ENCODE measurements at regions not wholly inside any gene's neighbourhood (a gene's known extent, or its start where the extent isn't known, plus 50 kb on each side); places are given as distances from the start of the nearest gene placed in this dataset.
A peak's percentile ranks its signal among the peaks of the same experiment; 100 is the strongest.

DNA sequence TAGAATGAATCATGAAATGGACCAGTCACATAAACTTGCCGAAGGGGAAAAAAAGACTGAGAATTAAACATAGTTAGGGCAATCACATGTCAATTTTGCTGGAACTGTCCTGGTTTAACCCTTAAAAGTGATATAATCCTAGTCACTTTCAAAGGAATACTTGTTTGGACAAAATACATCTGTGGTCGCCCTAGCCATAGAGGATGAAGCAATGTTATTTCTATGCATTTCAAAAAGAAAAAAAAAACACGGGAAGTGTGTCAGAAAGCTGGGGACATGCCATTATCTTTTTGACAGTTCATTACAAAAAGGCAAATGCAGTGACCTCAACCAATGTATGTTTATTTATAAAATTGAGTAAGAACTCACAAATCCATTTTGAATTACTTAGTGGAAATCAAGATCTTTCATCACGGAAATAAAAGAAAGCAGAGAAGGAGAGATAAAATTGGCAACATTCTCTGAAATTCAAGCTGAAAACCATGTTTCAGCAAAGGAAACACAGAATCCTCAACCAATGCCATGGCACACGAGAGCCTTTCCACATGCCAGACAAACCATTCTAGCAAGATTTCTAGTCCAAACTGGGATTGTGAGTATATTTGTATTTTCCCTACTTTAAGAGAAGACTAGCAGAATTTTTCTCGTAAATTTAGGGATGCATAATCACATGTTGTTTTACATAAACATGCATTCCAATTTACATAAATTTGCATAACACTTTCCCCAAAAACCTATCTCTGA is 854.3 kb upstream of the ACVR2A start:
- H3K23me2 ChIP-seq (ENCODE audit: insufficient read length, low read depth, low read length, poor library complexity, severe bottlenecking), result no peaks in the 10 kb centered on the region
- TF ChIP-seq, protein P1, sequence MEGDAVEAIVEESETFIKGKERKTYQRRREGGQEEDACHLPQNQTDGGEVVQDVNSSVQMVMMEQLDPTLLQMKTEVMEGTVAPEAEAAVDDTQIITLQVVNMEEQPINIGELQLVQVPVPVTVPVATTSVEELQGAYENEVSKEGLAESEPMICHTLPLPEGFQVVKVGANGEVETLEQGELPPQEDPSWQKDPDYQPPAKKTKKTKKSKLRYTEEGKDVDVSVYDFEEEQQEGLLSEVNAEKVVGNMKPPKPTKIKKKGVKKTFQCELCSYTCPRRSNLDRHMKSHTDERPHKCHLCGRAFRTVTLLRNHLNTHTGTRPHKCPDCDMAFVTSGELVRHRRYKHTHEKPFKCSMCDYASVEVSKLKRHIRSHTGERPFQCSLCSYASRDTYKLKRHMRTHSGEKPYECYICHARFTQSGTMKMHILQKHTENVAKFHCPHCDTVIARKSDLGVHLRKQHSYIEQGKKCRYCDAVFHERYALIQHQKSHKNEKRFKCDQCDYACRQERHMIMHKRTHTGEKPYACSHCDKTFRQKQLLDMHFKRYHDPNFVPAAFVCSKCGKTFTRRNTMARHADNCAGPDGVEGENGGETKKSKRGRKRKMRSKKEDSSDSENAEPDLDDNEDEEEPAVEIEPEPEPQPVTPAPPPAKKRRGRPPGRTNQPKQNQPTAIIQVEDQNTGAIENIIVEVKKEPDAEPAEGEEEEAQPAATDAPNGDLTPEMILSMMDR (conservative IDR thresholded peaks at IDR 0.05), result no peak
- H3K4me3 Mint-ChIP-seq, result no peak overlapping the region
- H2BK15ac ChIP-seq (ENCODE audit: low read depth, low read length), result no peak overlapping the region
- no peak overlapping the region for H4K5ac ChIP-seq (ENCODE audit: insufficient read length, low read depth, low read length)
- H3K9me3 Mint-ChIP-seq, result no peaks in the 10 kb centered on the region
- no peaks in the 10 kb centered on the region for H3K36me3 Mint-ChIP-seq (ENCODE audit: insufficient read depth in 1 of 3, low read depth in 3 of 3)
- H2BK12ac ChIP-seq (ENCODE audit: insufficient read length, low read depth, low read length), result no peak overlapping the region
- DNase-seq, result no peak
- H3K4me1 ChIP-seq (ENCODE audit: insufficient read depth, low read length), result no peaks in the 10 kb centered on the region; the same call in 1 of the 2 replicates
- no peak overlapping the region for H2AFZ ChIP-seq (ENCODE audit: low read length)
- H3K79me2 ChIP-seq (ENCODE audit: insufficient read depth, low read length), result no peaks in the 10 kb centered on the region
- H3K14ac ChIP-seq (ENCODE audit: insufficient read depth, low read length), result no peak overlapping the region
- no peak overlapping the region for H2BK5ac ChIP-seq (ENCODE audit: insufficient read length, low read length)
- H3K4ac ChIP-seq (ENCODE audit: low read depth, low read length), result no peak overlapping the region
- no peak overlapping the region for H2AK5ac ChIP-seq (ENCODE audit: insufficient read length, low read length)
- H4K20me1 ChIP-seq (ENCODE audit: control insufficient read depth, insufficient read depth, insufficient read length), result no peaks in the 10 kb centered on the region
- H4K91ac ChIP-seq (ENCODE audit: insufficient read length, low read depth, low read length), result no peak overlapping the region
- no peak overlapping the region for H3K4me2 ChIP-seq (ENCODE audit: insufficient read depth, insufficient read length, low read length)
- no peak overlapping the region for H3T11ph ChIP-seq (ENCODE audit: low read length)
- peak overlapping the region in 1 of 3 experiments; percentile 20; a peak in 1 of 7 replicates for H3K27ac Mint-ChIP-seq
- H3K4me1 Mint-ChIP-seq, result peaks cover 15 to 18% of the 10 kb centered on the region in 2 experiments
- no peaks in the 10 kb centered on the region for H3K27me3 ChIP-seq (ENCODE audit: insufficient read depth, low read length)
- no peak overlapping the region for H2BK20ac ChIP-seq (ENCODE audit: low read depth, low read length, poor library complexity, severe bottlenecking)
- H3K27ac ChIP-seq (ENCODE audit: insufficient read length, low read depth, low read length), result no peak overlapping the region
- H3K18ac ChIP-seq (ENCODE audit: insufficient read length, low read depth, low read length), result no peak overlapping the region
- no peaks in the 10 kb centered on the region for H3K9me3 ChIP-seq (ENCODE audit: control insufficient read depth, low read depth, low read length)
- no peak overlapping the region for H2BK120ac ChIP-seq (ENCODE audit: low read depth, low read length, poor library complexity, severe bottlenecking)
- no peaks in the 10 kb centered on the region for H3K79me1 ChIP-seq (ENCODE audit: insufficient read depth, low read depth, low read length, poor library complexity, severe bottlenecking)
- WGBS (ENCODE audit: extremely low coverage, insufficient read length, low lambda C conversion rate), result no CpG with 5 or more reads among the region's 6 CpGs
- no peak overlapping the region for H3K23ac ChIP-seq (ENCODE audit: insufficient read length, low read depth, low read length)
- no peak overlapping the region for H4K8ac ChIP-seq (replicated peaks; ENCODE audit: insufficient read length, low read depth, low read length)
- no peak overlapping the region for H3K56ac ChIP-seq (ENCODE audit: insufficient read length, low read depth, low read length)
- no peak overlapping the region for H3K9ac ChIP-seq (ENCODE audit: extremely low read depth, insufficient read length, low read length)
- no peaks in the 10 kb centered on the region for H3K27me3 Mint-ChIP-seq (ENCODE audit: low read depth)
